ENCODE measurements at regions not wholly inside any gene's neighbourhood (a gene's known extent, or its start where the extent isn't known, plus 50 kb on each side); places are given as distances from the start of the nearest gene placed in this dataset.

- TF ChIP-seq MLLT1 (IDR thresholded peaks at IDR 0.05) (no peak), ZNF511 (CRISPR knock-in tag; IDR thresholded peaks at IDR 0.05) (no peak), DACH1 (IDR thresholded peaks at IDR 0.05; ENCODE audit: partially characterized antibody) (no peak), COPS2 (conservative IDR thresholded peaks at IDR 0.05) (no peak), HDGF (IDR thresholded peaks at IDR 0.05) (no peak), TCF7 (IDR thresholded peaks at IDR 0.05; ENCODE audit: borderline replicate concordance) (no peak)
These were observed 299.3 kb upstream of the HS3ST1 start (continued) for GRCh38 chr4:11727903-11728564.

- DNase-seq (ENCODE audit: extremely low read depth in 1 of 4, low spot score in 3 of 4), result no peak
- BruUV-seq (replicated peaks), result no TSS peak
- Histone ChIP-seq H3K4me2 (ENCODE audit: insufficient read depth, low read length) (no peak overlapping the region), H2AFZ (ENCODE audit: low read depth, low read length) (no peak overlapping the region), H3K9ac (ENCODE audit: insufficient read depth in 1 of 2, low read depth in 2 of 2, low read length in 2 of 2) (no peak overlapping the region), H3K36me3 (ENCODE audit: control insufficient read depth, insufficient read depth, low read length) (no peaks in the 10 kb centered on the region), H3K9me3 (replicated peaks; ENCODE audit: control insufficient read depth, insufficient read depth, low read depth, low read length) (no peaks in the 10 kb centered on the region), H3K27me3 (ENCODE audit: control insufficient read depth in 2 of 2, insufficient read depth in 2 of 2, low read length in 2 of 2) (no peaks in the 10 kb centered on the region), H3K4me3 (no peak overlapping the region), H3K79me2 (ENCODE audit: control insufficient read depth, insufficient read depth, low read length) (no peaks in the 10 kb centered on the region), H3K9me1 (ENCODE audit: control insufficient read depth, insufficient read depth, low read length) (no peaks in the 10 kb centered on the region), H3K4me1 (replicated peaks in 1 of 2; ENCODE audit: control insufficient read depth in 2 of 2, insufficient read depth in 2 of 2, low read length in 2 of 2) (no peaks in the 10 kb centered on the region), H4K20me1 (replicated peaks; ENCODE audit: control insufficient read depth, insufficient read depth, low read length) (no peaks in the 10 kb centered on the region), H3K27ac (ENCODE audit: extremely low read depth, low read depth, low read length) (no peak overlapping the region)
- POLR2A ChIA-PET, result no interaction called here
- FAIRE-seq, result no peak
- no peak for ATAC-seq
- intact Hi-C loops (cut with micrococcal nuclease), result no loop called here
- CTCF ChIA-PET (ENCODE audit: low intra/inter-chr PET ratio), result no interaction called here
- in situ Hi-C loops (cut with MboI), result no loop called here
- no peak for TF ChIP-seq CEBPB (tag; IDR thresholded peaks at IDR 0.05)
These were observed 296.0 kb upstream of the HS3ST1 start for GRCh38 chr4:11724731-11725130.

Data from K562 (cell line).